PC-9 (cell line): ENCODE measurements at regions not wholly inside any gene's neighbourhood (a gene's known extent, or its start where the extent isn't known, plus 50 kb on each side); places are given as distances from the start of the nearest gene placed in this dataset.

ENCODE experiments used
- CTCF ChIP-seq: fragments of 200-600 bp; sonication (generic); conservative IDR thresholded peaks from 2 replicates; pipeline ENCODE4 v1.6.1; 2017; ENCODE audit warnings: mixed run types, antibody characterized with exemption, mild to moderate bottlenecking, moderate library complexity
- EZH2 ChIP-seq: fragments of 200-600 bp; sonication (generic); IDR thresholded peaks from 2 replicates; pipeline ENCODE4 v1.8.0; 2017; ENCODE audit warnings: antibody characterized with exemption, low read depth

- TF ChIP-seq CTCF (no peak), EZH2 (no peak)
Measured at GRCh38 chrX:122464341-122464740, 719.7 kb upstream of the GRIA3 start.
